Skeletal muscle tissue (tissue), 3 donors: ENCODE measurements at regions not wholly inside any gene's neighbourhood (a gene's known extent, or its start where the extent isn't known, plus 50 kb on each side); places are given as distances from the start of the nearest gene placed in this dataset.

Experiments used
- H3K27ac ChIP-seq: one replicate; pipeline ENCODE4 v1.7.0; 2013; ENCODE audit warnings: mild to moderate bottlenecking, low read depth, low read length, inconsistent platforms
- H3K27me3 ChIP-seq, 3 donors: one replicate each; pipeline ENCODE4 v1.7.0; 2013; ENCODE audit warnings: low read length in 3 of 3; ENCODE audit not compliant: control insufficient read depth in 3 of 3, insufficient read depth in 3 of 3
- H3K36me3 ChIP-seq, 3 donors: one replicate each; pipeline ENCODE4 v1.7.0; 2013; ENCODE audit warnings: low read length in 3 of 3; ENCODE audit not compliant: control insufficient read depth in 3 of 3, insufficient read depth in 3 of 3
- H3K4me1 ChIP-seq, 3 donors: one replicate each; pipeline ENCODE4 v1.7.0; 2013; ENCODE audit warnings: low read length in 3 of 3, mild to moderate bottlenecking in 3 of 3; ENCODE audit not compliant: control insufficient read depth in 3 of 3, insufficient read depth in 3 of 3
- H3K4me3 ChIP-seq, 3 donors: one replicate each; pipeline ENCODE4 v1.7.0; 2013; ENCODE audit warnings: low read length in 3 of 3
- H3K9ac ChIP-seq, 3 donors: one replicate each; pipeline ENCODE4 v1.7.0; 2013; ENCODE audit warnings: low read length in 3 of 3, mild to moderate bottlenecking in 3 of 3, moderate library complexity in 2 of 3, low read depth in 1 of 3
- H3K9me3 ChIP-seq, 3 donors: one replicate each; pipeline ENCODE4 v1.7.0; 2013; ENCODE audit warnings: low read length in 3 of 3; ENCODE audit not compliant: control insufficient read depth in 3 of 3
- donor health status: Osteomylitis.

GRCh38 chr22:49284931-49285330 lies 542.7 kb downstream of the BRD1 start:
- Histone ChIP-seq H3K27me3 (peaks cover 3 to 41% (median 25%) of the 10 kb centered on the region in 3 donors), H3K4me1 (no peaks in the 10 kb centered on the region), H3K27ac (no peak overlapping the region), H3K9ac (no peak overlapping the region), H3K9me3 (peaks cover 0 to 2% (median 0%) of the 10 kb centered on the region in 3 donors), H3K36me3 (no peaks in the 10 kb centered on the region), H3K4me3 (no peak overlapping the region)

GRCh38 chr22:49284056-49284784 lies 543.5 kb downstream of the BRD1 start:
- Histone ChIP-seq H3K27ac (no peak overlapping the region), H3K27me3 (peaks cover 3 to 41% (median 25%) of the 10 kb centered on the region in 3 donors), H3K9ac (no peak overlapping the region), H3K9me3 (peaks cover 0 to 2% (median 0%) of the 10 kb centered on the region in 3 donors), H3K4me3 (no peak overlapping the region), H3K36me3 (no peaks in the 10 kb centered on the region), H3K4me1 (no peaks in the 10 kb centered on the region)

- Histone ChIP-seq H3K9me3 (peaks cover 0 to 3% (median 2%) of the 10 kb centered on the region in 3 donors), H3K36me3 (no peaks in the 10 kb centered on the region), H3K9ac (no peak overlapping the region), H3K4me3 (no peak overlapping the region), H3K4me1 (no peaks in the 10 kb centered on the region), H3K27me3 (peaks cover 3 to 41% (median 25%) of the 10 kb centered on the region in 3 donors), H3K27ac (no peak overlapping the region)
Measured at GRCh38 chr22:49282596-49282995, 545.1 kb downstream of the BRD1 start.

- H3K27ac ChIP-seq: no peak overlapping the region
- H3K27me3 ChIP-seq: peaks cover 3 to 44% (median 25%) of the 10 kb centered on the region in 3 donors
- peaks cover 0 to 3% (median 2%) of the 10 kb centered on the region in 3 donors for H3K9me3 ChIP-seq
- no peaks in the 10 kb centered on the region for H3K36me3 ChIP-seq
- H3K4me3 ChIP-seq: no peak overlapping the region
- no peak overlapping the region for H3K9ac ChIP-seq
- no peaks in the 10 kb centered on the region for H3K4me1 ChIP-seq
Measured at GRCh38 chr22:49281467-49282340, 546.0 kb downstream of the BRD1 start.

- no peak overlapping the region for H3K4me3 ChIP-seq
- peaks cover 3 to 37% (median 19%) of the 10 kb centered on the region in 3 donors for H3K27me3 ChIP-seq
- H3K9me3 ChIP-seq: peaks cover 0 to 3% (median 2%) of the 10 kb centered on the region in 3 donors
- H3K9ac ChIP-seq: no peak overlapping the region
- H3K36me3 ChIP-seq: no peaks in the 10 kb centered on the region
- H3K4me1 ChIP-seq: no peaks in the 10 kb centered on the region
- no peak overlapping the region for H3K27ac ChIP-seq
Measured at GRCh38 chr22:49278340-49278739, 549.3 kb downstream of the BRD1 start.

- Histone ChIP-seq H3K9ac (no peak overlapping the region), H3K4me1 (no peaks in the 10 kb centered on the region), H3K9me3 (peaks cover 0 to 3% (median 2%) of the 10 kb centered on the region in 3 donors), H3K36me3 (no peaks in the 10 kb centered on the region), H3K4me3 (no peak overlapping the region), H3K27me3 (peaks cover 0 to 29% (median 5%) of the 10 kb centered on the region in 3 donors), H3K27ac (no peak overlapping the region)
Measured at GRCh38 chr22:49276567-49276966, 551.1 kb downstream of the BRD1 start.

- no peak overlapping the region for H3K4me3 ChIP-seq
Measured at GRCh38 chr22:49274754-49275380, 552.8 kb downstream of the BRD1 start.

GRCh38 chr22:49272546-49273125 lies 555.0 kb downstream of the BRD1 start:
- Histone ChIP-seq H3K27me3 (peaks cover 7 to 40% (median 11%) of the 10 kb centered on the region in 3 donors), H3K9me3 (no peaks in the 10 kb centered on the region), H3K27ac (no peak overlapping the region), H3K4me3 (no peak overlapping the region), H3K36me3 (no peaks in the 10 kb centered on the region), H3K4me1 (no peaks in the 10 kb centered on the region), H3K9ac (no peak overlapping the region)

More at GRCh38 chr22:49274754-49275380, 552.8 kb downstream of the BRD1 start:
- H3K9me3 ChIP-seq: peaks cover 0 to 3% (median 0%) of the 10 kb centered on the region in 3 donors
- H3K9ac ChIP-seq: no peak overlapping the region
- H3K36me3 ChIP-seq: no peaks in the 10 kb centered on the region
- peaks cover 6 to 34% (median 7%) of the 10 kb centered on the region in 3 donors for H3K27me3 ChIP-seq
- H3K27ac ChIP-seq: no peak overlapping the region
- no peaks in the 10 kb centered on the region for H3K4me1 ChIP-seq

- no peak overlapping the region for H3K27ac ChIP-seq
- H3K4me1 ChIP-seq: no peaks in the 10 kb centered on the region
- no peak overlapping the region for H3K4me3 ChIP-seq
- H3K9ac ChIP-seq: no peak overlapping the region
- H3K36me3 ChIP-seq: no peaks in the 10 kb centered on the region
- no peaks in the 10 kb centered on the region for H3K9me3 ChIP-seq
- H3K27me3 ChIP-seq: peaks cover 11 to 43% (median 15%) of the 10 kb centered on the region in 3 donors
Measured at GRCh38 chr22:49271831-49272230, 555.8 kb downstream of the BRD1 start.
